ENCODE measurements at regions not wholly inside any gene's neighbourhood (a gene's known extent, or its start where the extent isn't known, plus 50 kb on each side); places are given as distances from the start of the nearest gene placed in this dataset.

- ATAC-seq (no peak), FAIRE-seq (no peak), DNase-seq (no peak)
- intact Hi-C loops (cut with DNase I), result no loop called here
- no peaks in the 10 kb centered on the region for H3K4me1 ChIP-seq
- H3K9me3 ChIP-seq, result no peaks in the 10 kb centered on the region
- no peak overlapping the region for H3K27ac ChIP-seq
- TF ChIP-seq CTCF (IDR thresholded peaks at IDR 0.05), result no peak
- H3K4me3 ChIP-seq, result no peak overlapping the region
- H3K36me3 ChIP-seq, result no peaks in the 10 kb centered on the region
- 64 to 67% methylated on average over 2 of the region's 2 CpGs for WGBS, 2 donors
- no peaks in the 10 kb centered on the region for H3K27me3 ChIP-seq
Observed at GRCh38 chr4:114116861-114117260, 137.4 kb upstream of the ARSJ start.

GRCh38 chr4:114121221-114121620 lies 141.8 kb upstream of the ARSJ start:
- Histone ChIP-seq H3K4me1 (no peaks in the 10 kb centered on the region), H3K27ac (no peak overlapping the region), H3K9me3 (no peaks in the 10 kb centered on the region), H3K4me3 (no peak overlapping the region), H3K27me3 (no peaks in the 10 kb centered on the region), H3K36me3 (no peaks in the 10 kb centered on the region)
- ATAC-seq, result no peak
- intact Hi-C loops (cut with DNase I), result no loop called here
- no peak for DNase-seq
- no peak for FAIRE-seq
- TF ChIP-seq CTCF (IDR thresholded peaks at IDR 0.05), result no peak
- WGBS, 2 donors, result 98 to 100% methylated on average over 1 of the region's 1 CpG

- intact Hi-C loops (cut with DNase I), result no loop called here
- no peak for DNase-seq
- no peaks in the 10 kb centered on the region for H3K36me3 ChIP-seq
- H3K4me3 ChIP-seq, result no peak overlapping the region
- H3K27me3 ChIP-seq, result no peaks in the 10 kb centered on the region
- 93 to 95% methylated on average over 2 of the region's 2 CpGs for WGBS, 2 donors
- FAIRE-seq, result no peak
- no peaks in the 10 kb centered on the region for H3K9me3 ChIP-seq
- no peak overlapping the region for H3K27ac ChIP-seq
- no peaks in the 10 kb centered on the region for H3K4me1 ChIP-seq
- TF ChIP-seq CTCF (IDR thresholded peaks at IDR 0.05), result no peak
- ATAC-seq, result no peak
Observed at GRCh38 chr4:114132199-114132598, 152.8 kb upstream of the ARSJ start.

GRCh38 chr4:114132830-114133229 lies 153.4 kb upstream of the ARSJ start:
- H3K4me3 ChIP-seq, result no peak overlapping the region
- 60 to 66% methylated on average over 2 of the region's 2 CpGs for WGBS, 2 donors
- H3K4me1 ChIP-seq, result no peaks in the 10 kb centered on the region
- DNase-seq (no peak), FAIRE-seq (no peak), ATAC-seq (no peak)
- no peaks in the 10 kb centered on the region for H3K27me3 ChIP-seq
- intact Hi-C loops (cut with DNase I), result no loop called here
- no peak overlapping the region for H3K27ac ChIP-seq
- peak in 2 of 4 donors; percentile 8 to 11 for TF ChIP-seq CTCF (IDR thresholded peaks at IDR 0.05)
- H3K9me3 ChIP-seq, result no peaks in the 10 kb centered on the region
- H3K36me3 ChIP-seq, result no peaks in the 10 kb centered on the region

GRCh38 chr4:114136069-114136468 lies 156.6 kb upstream of the ARSJ start:
- Histone ChIP-seq H3K36me3 (no peaks in the 10 kb centered on the region), H3K4me1 (no peaks in the 10 kb centered on the region), H3K27ac (no peak overlapping the region), H3K9me3 (no peaks in the 10 kb centered on the region), H3K4me3 (no peak overlapping the region), H3K27me3 (no peaks in the 10 kb centered on the region)
- intact Hi-C loops (cut with DNase I), result no loop called here
- no peak for TF ChIP-seq CTCF (IDR thresholded peaks at IDR 0.05)
- ATAC-seq (no peak), DNase-seq (no peak), FAIRE-seq (no peak)
